K562 (cell line): ENCODE measurements at regions not wholly inside any gene's neighbourhood (a gene's known extent, or its start where the extent isn't known, plus 50 kb on each side); places are given as distances from the start of the nearest gene placed in this dataset.

ENCODE experiments used
- BRD9 ChIP-seq: fragments of 450-650 bp; IDR thresholded peaks from 2 replicates; pipeline ENCODE4 v1.6.1; 2018; ENCODE audit warnings: low read depth; ENCODE audit not compliant: partially characterized antibody
- BRF1 ChIP-seq: IDR thresholded peaks from 3 replicates; pipeline ENCODE4 v1.6.1; 2011; ENCODE audit warnings: borderline replicate concordance, mild to moderate bottlenecking; ENCODE audit not compliant: insufficient read length; ENCODE audit errors: extremely low read depth
- DLX4 ChIP-seq: fragments of 250-450 bp; sonication (Bioruptor Pico); IDR thresholded peaks from 2 replicates; pipeline ENCODE4 v1.6.1; 2021; ENCODE audit warnings: mild to moderate bottlenecking
- ESRRB ChIP-seq: fragments of 250-450 bp; sonication (Bioruptor Pico); IDR thresholded peaks from 2 replicates; pipeline ENCODE4 v1.5.0; 2020; ENCODE audit warnings: mild to moderate bottlenecking, moderate library complexity, borderline replicate concordance
- GTF2F1 ChIP-seq: IDR thresholded peaks from 2 replicates; pipeline ENCODE4 v1.6.1; 2011; ENCODE audit warnings: low read depth, low read length, improper control_type of control experiment
- HDAC8 ChIP-seq: fragments of 450-650 bp; IDR thresholded peaks from 2 replicates; pipeline ENCODE4 v1.6.1; 2016; ENCODE audit warnings: mild to moderate bottlenecking, missing genetic modification characterization, moderate library complexity, missing compliant biosample characterization
- JUND ChIP-seq, 2 experiments: IDR thresholded peaks; 2 replicates in 1 of 2; 3 replicates in 1 of 2; pipeline ENCODE4 v1.6.1; 2011; ENCODE audit warnings: borderline replicate concordance in 2 of 2, low read depth in 2 of 2, low read length in 2 of 2, improper control_type of control experiment in 1 of 2, missing biosample characterization in 1 of 2, missing genetic modification characterization in 1 of 2, missing genetic modification reagents in 1 of 2
- MTA3 ChIP-seq: fragments of 450-650 bp; formaldehyde crosslinking; IDR thresholded peaks from 2 replicates; pipeline ENCODE4 v1.6.1; 2017; ENCODE audit warnings: mild to moderate bottlenecking, borderline replicate concordance
- SAP30 ChIP-seq: fragments of 200-600 bp; sonication (generic); IDR thresholded peaks from 2 replicates; pipeline ENCODE4 v1.6.1; 2012; ENCODE audit warnings: borderline replicate concordance, low read depth, mild to moderate bottlenecking, moderate library complexity, low read length, control low read depth, inconsistent platforms; ENCODE audit not compliant: insufficient read depth, poor library complexity, severe bottlenecking
- SMAD2 ChIP-seq: fragments of 150-350 bp; IDR thresholded peaks from 2 replicates; pipeline ENCODE4 v1.6.1; 2014; ENCODE audit warnings: low read depth, mild to moderate bottlenecking, low read length
- TEAD2 ChIP-seq: fragments of 450-650 bp; IDR thresholded peaks from 2 replicates; pipeline ENCODE4 v1.6.1; 2016; ENCODE audit warnings: missing genetic modification characterization, control low read depth, missing compliant biosample characterization
- TEAD4 ChIP-seq, 2 experiments: sonication (generic) in 1 of 2; formaldehyde crosslinking in 1 of 2; IDR thresholded peaks; 2 replicates each; pipeline versions ENCODE4 v1.6.1 to v1.8.0; 2012 to 2022; ENCODE audit warnings: borderline replicate concordance in 1 of 2, inconsistent platforms in 1 of 2, low read length in 1 of 2, mild to moderate bottlenecking in 1 of 2, missing genetic modification reagents in 1 of 2
- ZSCAN29 ChIP-seq: fragments of 450-650 bp; IDR thresholded peaks from 2 replicates; pipeline ENCODE4 v1.6.1; 2017
- TF ChIP-seq, protein P1 (sequence below), 2 experiments: fragments of 450-650 bp; formaldehyde crosslinking in 1 of 2; IDR thresholded peaks; 2 replicates each; pipeline versions ENCODE4 v1.4.0 to v1.6.1; 2014 to 2020; ENCODE audit warnings: mild to moderate bottlenecking in 2 of 2, borderline replicate concordance in 1 of 2, low read depth in 1 of 2
- TF ChIP-seq, protein P2 (sequence below): sonication (generic); formaldehyde crosslinking; IDR thresholded peaks from 2 replicates; pipeline ENCODE4 v1.8.1; 2023; ENCODE audit warnings: mild to moderate bottlenecking, missing genetic modification reagents

GRCh38 chr7:140275069-140275965, 98.5 kb upstream of the KDM7A start (continued):
- no peak for TF ChIP-seq BRD9
- TF ChIP-seq ESRRB (CRISPR knock-in tag) = no peak
- peak; percentile 20 for TF ChIP-seq JUND (IDR thresholded peaks at IDR 0.05; ENCODE audit: borderline replicate concordance, low read depth, low read length)
- peak; percentile 61; the same call in 2 of the 3 replicates for TF ChIP-seq JUND (tag; IDR thresholded peaks at IDR 0.05; ENCODE audit: borderline replicate concordance, low read depth, low read length)
- no peak for TF ChIP-seq ZSCAN29
- TF ChIP-seq BRF1 = no peak
- TF ChIP-seq HDAC8 (tag) = no peak
- peak; percentile 89 for TF ChIP-seq TEAD4 (IDR thresholded peaks at IDR 0.05; ENCODE audit: low read length)
- TF ChIP-seq TEAD4 (CRISPR knock-in tag; IDR thresholded peaks at IDR 0.05; ENCODE audit: borderline replicate concordance) = no peak
- peak; percentile 29 for TF ChIP-seq SAP30
- TF ChIP-seq, protein P1, sequence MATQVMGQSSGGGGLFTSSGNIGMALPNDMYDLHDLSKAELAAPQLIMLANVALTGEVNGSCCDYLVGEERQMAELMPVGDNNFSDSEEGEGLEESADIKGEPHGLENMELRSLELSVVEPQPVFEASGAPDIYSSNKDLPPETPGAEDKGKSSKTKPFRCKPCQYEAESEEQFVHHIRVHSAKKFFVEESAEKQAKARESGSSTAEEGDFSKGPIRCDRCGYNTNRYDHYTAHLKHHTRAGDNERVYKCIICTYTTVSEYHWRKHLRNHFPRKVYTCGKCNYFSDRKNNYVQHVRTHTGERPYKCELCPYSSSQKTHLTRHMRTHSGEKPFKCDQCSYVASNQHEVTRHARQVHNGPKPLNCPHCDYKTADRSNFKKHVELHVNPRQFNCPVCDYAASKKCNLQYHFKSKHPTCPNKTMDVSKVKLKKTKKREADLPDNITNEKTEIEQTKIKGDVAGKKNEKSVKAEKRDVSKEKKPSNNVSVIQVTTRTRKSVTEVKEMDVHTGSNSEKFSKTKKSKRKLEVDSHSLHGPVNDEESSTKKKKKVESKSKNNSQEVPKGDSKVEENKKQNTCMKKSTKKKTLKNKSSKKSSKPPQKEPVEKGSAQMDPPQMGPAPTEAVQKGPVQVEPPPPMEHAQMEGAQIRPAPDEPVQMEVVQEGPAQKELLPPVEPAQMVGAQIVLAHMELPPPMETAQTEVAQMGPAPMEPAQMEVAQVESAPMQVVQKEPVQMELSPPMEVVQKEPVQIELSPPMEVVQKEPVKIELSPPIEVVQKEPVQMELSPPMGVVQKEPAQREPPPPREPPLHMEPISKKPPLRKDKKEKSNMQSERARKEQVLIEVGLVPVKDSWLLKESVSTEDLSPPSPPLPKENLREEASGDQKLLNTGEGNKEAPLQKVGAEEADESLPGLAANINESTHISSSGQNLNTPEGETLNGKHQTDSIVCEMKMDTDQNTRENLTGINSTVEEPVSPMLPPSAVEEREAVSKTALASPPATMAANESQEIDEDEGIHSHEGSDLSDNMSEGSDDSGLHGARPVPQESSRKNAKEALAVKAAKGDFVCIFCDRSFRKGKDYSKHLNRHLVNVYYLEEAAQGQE (IDR thresholded peaks at IDR 0.05; ENCODE audit: borderline replicate concordance) = peak; percentile 84
- TF ChIP-seq, protein P1 (CRISPR knock-in tag; IDR thresholded peaks at IDR 0.05; ENCODE audit: low read depth) = no peak
- TF ChIP-seq TEAD2 = no peak
- TF ChIP-seq DLX4 = no peak
- TF ChIP-seq MTA3 = peak; percentile 51; the same call in 1 of the 2 replicates
- TF ChIP-seq GTF2F1 = no peak
- TF ChIP-seq, protein P2, sequence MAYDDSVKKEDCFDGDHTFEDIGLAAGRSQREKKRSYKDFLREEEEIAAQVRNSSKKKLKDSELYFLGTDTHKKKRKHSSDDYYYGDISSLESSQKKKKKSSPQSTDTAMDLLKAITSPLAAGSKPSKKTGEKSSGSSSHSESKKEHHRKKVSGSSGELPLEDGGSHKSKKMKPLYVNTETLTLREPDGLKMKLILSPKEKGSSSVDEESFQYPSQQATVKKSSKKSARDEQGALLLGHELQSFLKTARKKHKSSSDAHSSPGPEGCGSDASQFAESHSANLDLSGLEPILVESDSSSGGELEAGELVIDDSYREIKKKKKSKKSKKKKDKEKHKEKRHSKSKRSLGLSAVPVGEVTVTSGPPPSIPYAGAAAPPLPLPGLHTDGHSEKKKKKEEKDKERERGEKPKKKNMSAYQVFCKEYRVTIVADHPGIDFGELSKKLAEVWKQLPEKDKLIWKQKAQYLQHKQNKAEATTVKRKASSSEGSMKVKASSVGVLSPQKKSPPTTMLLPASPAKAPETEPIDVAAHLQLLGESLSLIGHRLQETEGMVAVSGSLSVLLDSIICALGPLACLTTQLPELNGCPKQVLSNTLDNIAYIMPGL = no peak
- TF ChIP-seq SMAD2 = no peak
